HL-60 (cell line): ENCODE measurements at regions not wholly inside any gene's neighbourhood (a gene's known extent, or its start where the extent isn't known, plus 50 kb on each side); places are given as distances from the start of the nearest gene placed in this dataset.

ENCODE experiments used
- DNase-seq, 2 experiments: peaks; one replicate each; pipeline ENCODE4 v3.0.0-alpha.2; 2010 to 2020; ENCODE audit warnings: low read depth in 1 of 2, low spot score in 1 of 2
- H3K27ac ChIP-seq: fragments of 250-450 bp; sonication (Bioruptor Pico); replicated peaks from 2 replicates; pipeline ENCODE4 v1.5.1; 2020; ENCODE audit warnings: mild to moderate bottlenecking, moderate library complexity
- H3K27me3 ChIP-seq: fragments of 250-450 bp; sonication (Bioruptor Pico); 2 replicates; pipeline ENCODE4 v1.5.1; 2021; ENCODE audit warnings: mild to moderate bottlenecking, moderate library complexity; ENCODE audit not compliant: insufficient read depth, poor library complexity, severe bottlenecking
- H3K4me3 ChIP-seq: replicated peaks from 2 replicates; pipeline ENCODE4 v1.5.1; 2011; ENCODE audit warnings: mild to moderate bottlenecking, control low read depth, low read length; ENCODE audit not compliant: insufficient read depth
- GABPA ChIP-seq: IDR thresholded peaks from 2 replicates; pipeline ENCODE4 v1.6.1; 2012; ENCODE audit warnings: low read depth
- POLR2AphosphoS5 ChIP-seq: IDR thresholded peaks from 2 replicates; pipeline ENCODE4 v1.6.1; 2012; ENCODE audit warnings: low read depth
- SPI1 ChIP-seq: IDR thresholded peaks from 2 replicates; pipeline ENCODE4 v1.6.1; 2012; ENCODE audit warnings: low read depth, mild to moderate bottlenecking, borderline replicate concordance
- TF ChIP-seq, protein P1 (sequence below): IDR thresholded peaks from 2 replicates; pipeline ENCODE4 v1.6.1; 2012; ENCODE audit warnings: low read depth; ENCODE audit not compliant: insufficient replicate concordance
- TF ChIP-seq, protein P2 (sequence below): IDR thresholded peaks from one replicate; pipeline ENCODE4 v1.5.1; 2011; ENCODE audit warnings: low read length, control low read depth, inconsistent platforms; ENCODE audit not compliant: insufficient read depth

DNA sequence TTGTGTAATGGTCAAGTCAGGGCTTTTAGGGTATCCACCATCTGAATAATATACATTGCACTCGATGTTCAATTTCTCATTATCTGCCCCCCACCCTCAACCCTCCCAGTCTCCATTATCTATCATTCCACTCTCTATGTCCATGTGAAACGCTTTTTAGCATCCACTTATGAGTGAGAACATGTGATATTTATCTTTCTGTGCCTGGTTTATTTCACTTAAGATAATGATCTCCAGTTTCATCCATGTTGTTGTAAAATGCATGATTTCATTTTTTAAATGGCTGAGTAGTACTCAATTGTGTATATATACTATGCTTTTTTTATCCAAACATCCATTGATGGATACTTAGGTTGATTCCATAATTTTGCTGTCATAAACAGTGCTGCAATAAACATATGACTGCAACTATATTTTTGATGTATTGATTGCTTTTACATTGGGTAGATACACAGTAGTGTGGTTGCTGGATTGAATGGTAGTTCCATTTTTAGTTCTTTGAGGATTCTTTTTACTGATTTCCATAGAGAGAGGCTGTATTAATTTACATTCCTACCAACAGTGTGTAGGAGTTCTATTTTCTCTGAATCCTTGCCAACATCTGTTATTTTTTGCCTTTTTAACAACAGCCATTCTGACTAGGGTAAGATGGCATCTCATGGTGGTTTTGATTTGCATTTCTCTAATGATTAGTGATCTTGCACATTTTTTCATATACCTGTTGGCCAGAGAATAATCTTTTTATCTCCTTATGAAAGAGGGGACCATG, 332.9 kb upstream of the TGFBR2 start:
- no peak for DNase-seq
- H3K4me3 ChIP-seq, result no peak overlapping the region
- H3K27me3 ChIP-seq, result no peaks in the 10 kb centered on the region
- TF ChIP-seq, protein P1, sequence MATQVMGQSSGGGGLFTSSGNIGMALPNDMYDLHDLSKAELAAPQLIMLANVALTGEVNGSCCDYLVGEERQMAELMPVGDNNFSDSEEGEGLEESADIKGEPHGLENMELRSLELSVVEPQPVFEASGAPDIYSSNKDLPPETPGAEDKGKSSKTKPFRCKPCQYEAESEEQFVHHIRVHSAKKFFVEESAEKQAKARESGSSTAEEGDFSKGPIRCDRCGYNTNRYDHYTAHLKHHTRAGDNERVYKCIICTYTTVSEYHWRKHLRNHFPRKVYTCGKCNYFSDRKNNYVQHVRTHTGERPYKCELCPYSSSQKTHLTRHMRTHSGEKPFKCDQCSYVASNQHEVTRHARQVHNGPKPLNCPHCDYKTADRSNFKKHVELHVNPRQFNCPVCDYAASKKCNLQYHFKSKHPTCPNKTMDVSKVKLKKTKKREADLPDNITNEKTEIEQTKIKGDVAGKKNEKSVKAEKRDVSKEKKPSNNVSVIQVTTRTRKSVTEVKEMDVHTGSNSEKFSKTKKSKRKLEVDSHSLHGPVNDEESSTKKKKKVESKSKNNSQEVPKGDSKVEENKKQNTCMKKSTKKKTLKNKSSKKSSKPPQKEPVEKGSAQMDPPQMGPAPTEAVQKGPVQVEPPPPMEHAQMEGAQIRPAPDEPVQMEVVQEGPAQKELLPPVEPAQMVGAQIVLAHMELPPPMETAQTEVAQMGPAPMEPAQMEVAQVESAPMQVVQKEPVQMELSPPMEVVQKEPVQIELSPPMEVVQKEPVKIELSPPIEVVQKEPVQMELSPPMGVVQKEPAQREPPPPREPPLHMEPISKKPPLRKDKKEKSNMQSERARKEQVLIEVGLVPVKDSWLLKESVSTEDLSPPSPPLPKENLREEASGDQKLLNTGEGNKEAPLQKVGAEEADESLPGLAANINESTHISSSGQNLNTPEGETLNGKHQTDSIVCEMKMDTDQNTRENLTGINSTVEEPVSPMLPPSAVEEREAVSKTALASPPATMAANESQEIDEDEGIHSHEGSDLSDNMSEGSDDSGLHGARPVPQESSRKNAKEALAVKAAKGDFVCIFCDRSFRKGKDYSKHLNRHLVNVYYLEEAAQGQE, result no peak
- no peak overlapping the region for H3K27ac ChIP-seq

DNA sequence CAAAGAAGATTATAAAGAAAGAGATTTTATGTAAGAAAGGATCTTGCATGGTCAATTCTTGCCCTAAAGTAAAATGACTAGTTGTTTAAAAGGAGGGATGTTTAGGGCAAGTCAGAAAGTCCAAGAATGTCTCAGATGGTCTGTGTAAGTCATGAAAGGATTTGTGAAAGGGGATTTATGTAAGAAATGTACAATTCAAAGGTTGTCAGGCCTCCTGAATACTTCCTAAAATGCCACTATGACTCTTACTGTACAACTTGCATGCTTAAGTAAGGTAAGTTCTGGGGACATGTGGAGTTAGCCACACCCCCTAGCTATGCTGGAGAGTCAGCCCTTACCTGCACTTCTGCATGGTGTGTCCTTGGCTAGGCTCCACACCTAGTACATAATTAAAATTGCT, 328.9 kb upstream of the TGFBR2 start:
- H3K27ac ChIP-seq, result no peak overlapping the region
- H3K27me3 ChIP-seq, result no peaks in the 10 kb centered on the region
- DNase-seq, result no peak
- no peak overlapping the region for H3K4me3 ChIP-seq
- TF ChIP-seq GABPA (no peak), SPI1 (no peak), POLR2AphosphoS5 (no peak)
- TF ChIP-seq, protein P1, result no peak
- TF ChIP-seq, protein P2, sequence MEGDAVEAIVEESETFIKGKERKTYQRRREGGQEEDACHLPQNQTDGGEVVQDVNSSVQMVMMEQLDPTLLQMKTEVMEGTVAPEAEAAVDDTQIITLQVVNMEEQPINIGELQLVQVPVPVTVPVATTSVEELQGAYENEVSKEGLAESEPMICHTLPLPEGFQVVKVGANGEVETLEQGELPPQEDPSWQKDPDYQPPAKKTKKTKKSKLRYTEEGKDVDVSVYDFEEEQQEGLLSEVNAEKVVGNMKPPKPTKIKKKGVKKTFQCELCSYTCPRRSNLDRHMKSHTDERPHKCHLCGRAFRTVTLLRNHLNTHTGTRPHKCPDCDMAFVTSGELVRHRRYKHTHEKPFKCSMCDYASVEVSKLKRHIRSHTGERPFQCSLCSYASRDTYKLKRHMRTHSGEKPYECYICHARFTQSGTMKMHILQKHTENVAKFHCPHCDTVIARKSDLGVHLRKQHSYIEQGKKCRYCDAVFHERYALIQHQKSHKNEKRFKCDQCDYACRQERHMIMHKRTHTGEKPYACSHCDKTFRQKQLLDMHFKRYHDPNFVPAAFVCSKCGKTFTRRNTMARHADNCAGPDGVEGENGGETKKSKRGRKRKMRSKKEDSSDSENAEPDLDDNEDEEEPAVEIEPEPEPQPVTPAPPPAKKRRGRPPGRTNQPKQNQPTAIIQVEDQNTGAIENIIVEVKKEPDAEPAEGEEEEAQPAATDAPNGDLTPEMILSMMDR, result no peak

DNA sequence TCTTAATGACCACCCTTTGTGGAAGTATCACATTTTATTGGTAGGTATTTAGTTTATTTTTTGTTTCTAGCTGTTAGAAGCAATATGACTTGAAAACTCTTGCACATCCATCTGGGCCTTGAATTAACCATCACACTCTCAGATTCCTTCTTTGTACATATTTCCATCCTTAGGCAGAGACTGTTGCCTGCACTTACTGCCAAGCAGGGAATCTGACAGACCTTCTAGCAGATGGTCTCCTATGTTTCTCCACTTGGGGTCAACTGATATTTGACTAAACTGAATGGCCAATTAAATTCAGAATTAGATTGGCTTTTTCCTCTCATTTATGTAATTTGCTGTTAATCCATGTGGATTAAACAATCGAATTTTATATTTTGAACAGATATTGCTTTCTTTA, 324.9 kb upstream of the TGFBR2 start:
- no peak for DNase-seq
- Histone ChIP-seq H3K4me3 (no peak overlapping the region), H3K27ac (no peak overlapping the region), H3K27me3 (no peaks in the 10 kb centered on the region)
- TF ChIP-seq SPI1 (no peak), POLR2AphosphoS5 (no peak), GABPA (no peak)
- TF ChIP-seq, protein P2, result no peak
- TF ChIP-seq, protein P1, result no peak
